VCaP (cell line): ENCODE measurements at regions not wholly inside any gene's neighbourhood (a gene's known extent, or its start where the extent isn't known, plus 50 kb on each side); places are given as distances from the start of the nearest gene placed in this dataset.

Experiments
- H3K27ac ChIP-seq: fragments of 450-650 bp; 2 replicates; pipeline ENCODE4 v1.5.1; 2017
- CTCF ChIP-seq: fragments of 450-650 bp; conservative IDR thresholded peaks from 2 replicates; pipeline ENCODE4 v1.5.1; 2017; ENCODE audit warnings: mild to moderate bottlenecking, moderate library complexity

GRCh38 chrX:22347491-22347890 lies 74.8 kb downstream of the CBLL2 start:
- no peak for TF ChIP-seq CTCF

GRCh38 chrX:22349116-22349515 lies 76.4 kb downstream of the CBLL2 start:
- H3K27ac ChIP-seq, result no peak overlapping the region
- no peak for TF ChIP-seq CTCF

More at GRCh38 chrX:22347491-22347890, 74.8 kb downstream of the CBLL2 start:
- H3K27ac ChIP-seq, result no peak overlapping the region

GRCh38 chrX:22351076-22351475 lies 78.4 kb downstream of the CBLL2 start:
- no peak for TF ChIP-seq CTCF
- no peak overlapping the region for H3K27ac ChIP-seq

- no peak overlapping the region for H3K27ac ChIP-seq
- TF ChIP-seq CTCF, result no peak
Measured at GRCh38 chrX:22351966-22352365, 79.3 kb downstream of the CBLL2 start.

GRCh38 chrX:22357621-22358020 lies 84.9 kb downstream of the CBLL2 start:
- H3K27ac ChIP-seq, result no peak overlapping the region
- TF ChIP-seq CTCF, result no peak

GRCh38 chrX:22360129-22360528 lies 87.4 kb downstream of the CBLL2 start:
- no peak overlapping the region for H3K27ac ChIP-seq
- no peak for TF ChIP-seq CTCF

GRCh38 chrX:22365460-22365859 lies 92.7 kb downstream of the CBLL2 start:
- no peak overlapping the region for H3K27ac ChIP-seq
- no peak for TF ChIP-seq CTCF
